GM12873 (cell line): ENCODE measurements at regions not wholly inside any gene's neighbourhood (a gene's known extent, or its start where the extent isn't known, plus 50 kb on each side); places are given as distances from the start of the nearest gene placed in this dataset.

ENCODE experiments used
- CTCF ChIP-seq: IDR thresholded peaks from 2 replicates; pipeline ENCODE4 v1.5.1; 2012; ENCODE audit warnings: low read depth, mild to moderate bottlenecking, moderate library complexity, low read length, control low read depth; ENCODE audit not compliant: insufficient read depth; ENCODE audit errors: missing control alignments

DNA sequence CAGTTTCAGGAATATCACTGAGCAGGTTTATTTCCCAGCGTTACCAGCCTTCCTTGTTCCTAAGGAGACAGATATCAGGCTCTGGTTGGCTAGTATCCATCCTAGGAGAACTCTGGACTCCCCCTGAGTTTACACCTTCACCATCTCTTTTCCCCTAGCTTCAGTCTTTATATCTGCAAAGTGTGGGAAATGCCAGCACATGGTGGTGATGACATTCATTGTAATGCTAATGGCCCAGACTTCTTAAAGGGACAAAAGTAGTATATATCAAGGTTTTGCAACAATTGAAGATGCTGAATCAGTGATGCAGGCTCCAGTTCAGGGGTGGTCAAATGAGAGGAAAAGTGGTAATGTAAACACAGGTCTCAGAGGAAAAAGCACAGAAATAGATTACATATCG lies 224.3 kb upstream of the SYNDIG1 start:
- no peak for TF ChIP-seq CTCF

DNA sequence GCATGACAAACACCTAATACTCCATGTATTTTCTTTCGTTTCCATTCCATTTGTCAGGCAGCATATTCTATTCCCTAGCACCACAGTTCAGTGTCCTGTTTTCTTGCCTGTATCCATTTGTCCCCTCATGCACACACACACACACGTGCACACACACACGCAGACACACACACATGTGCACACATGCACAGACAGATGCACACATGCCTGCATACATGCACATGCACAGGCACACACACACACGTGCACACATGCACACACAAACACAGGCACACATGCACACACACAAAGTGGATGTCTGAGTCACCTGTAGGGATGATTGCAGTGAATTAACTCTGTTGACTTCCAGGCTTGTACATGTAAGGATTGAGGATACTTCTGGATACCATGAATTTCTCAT lies 226.7 kb upstream of the SYNDIG1 start:
- no peak for TF ChIP-seq CTCF

DNA sequence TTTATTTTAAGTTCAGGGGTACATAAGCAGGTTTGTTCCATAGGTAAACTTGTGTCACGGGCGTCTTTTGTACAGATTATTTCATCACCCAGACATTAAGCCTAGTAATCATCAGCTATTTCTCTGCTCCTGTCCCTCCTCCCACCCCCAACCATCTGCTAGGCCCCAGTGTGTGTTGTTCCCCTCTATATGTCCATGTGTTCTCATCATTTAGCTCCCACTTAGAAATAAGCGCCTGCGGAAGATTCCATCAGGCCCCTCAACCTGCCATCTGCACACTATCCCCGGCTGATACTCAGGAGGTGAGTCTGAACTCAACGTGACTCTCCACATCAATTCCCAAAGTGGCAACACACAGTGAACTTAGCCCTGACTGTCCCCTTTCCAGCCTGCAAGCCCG lies 228.0 kb upstream of the SYNDIG1 start:
- no peak for TF ChIP-seq CTCF

GRCh38 chr20:24236963-24237362 lies 232.5 kb upstream of the SYNDIG1 start:
- TF ChIP-seq CTCF: no peak

DNA sequence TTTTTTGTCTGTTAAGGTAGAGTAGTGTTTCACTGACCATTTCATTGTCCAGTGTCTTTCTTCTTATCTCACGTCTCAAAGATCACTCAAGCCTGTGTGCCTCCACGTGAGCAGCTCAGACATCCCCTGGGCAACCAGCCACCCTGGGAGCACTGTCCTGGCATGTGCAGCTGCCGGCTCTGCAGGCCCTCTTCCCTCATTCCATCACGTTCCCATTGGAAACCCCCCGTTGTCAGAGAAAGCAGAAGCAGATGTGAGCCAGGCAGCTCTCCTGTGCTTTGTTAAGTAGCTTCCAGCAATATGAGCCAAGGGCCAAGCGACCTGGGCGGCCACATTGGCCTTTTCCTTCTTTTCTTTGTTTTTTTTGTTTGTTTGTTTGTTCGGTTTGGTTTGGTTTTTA lies 233.2 kb upstream of the SYNDIG1 start:
- no peak for TF ChIP-seq CTCF

DNA sequence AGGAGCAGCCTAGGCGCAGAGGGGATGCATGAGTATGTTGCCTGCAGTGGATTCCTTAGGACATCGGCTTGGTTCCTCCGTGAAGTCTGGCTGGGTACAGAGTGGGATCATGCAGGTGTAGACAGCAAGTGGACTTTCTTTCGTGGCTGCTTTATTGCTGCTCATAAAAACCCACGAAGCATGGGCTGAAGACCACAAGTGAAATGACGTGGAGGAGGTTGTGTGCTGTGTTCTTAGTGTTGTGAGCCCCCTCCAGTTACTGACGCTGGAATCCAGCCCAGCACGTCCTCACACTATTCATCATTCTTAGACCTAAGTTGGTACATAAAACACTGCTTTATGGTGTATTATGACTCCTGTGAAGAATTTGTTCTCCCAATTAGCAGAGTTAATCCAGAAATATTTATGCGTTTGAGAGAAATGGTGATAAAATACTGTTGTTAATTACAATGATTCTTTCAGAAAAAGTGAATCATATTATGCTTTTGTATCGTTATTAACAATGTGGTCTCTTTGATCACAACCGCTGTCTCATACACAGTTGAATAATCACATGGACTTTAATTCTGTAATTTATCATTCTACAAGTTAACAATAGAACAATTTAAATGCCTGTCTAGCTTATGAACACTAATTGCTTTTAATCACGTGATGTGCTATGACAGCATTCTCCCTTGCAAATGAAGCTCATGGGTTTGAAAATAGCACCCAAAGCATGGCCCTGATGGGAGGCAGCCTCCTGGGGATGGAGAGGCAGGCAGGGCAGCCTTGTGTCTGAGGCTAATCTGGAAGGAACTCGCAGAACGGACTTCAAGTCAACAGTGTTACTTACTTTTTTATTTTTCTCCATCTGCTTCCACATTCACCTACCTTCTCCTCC lies 233.9 kb upstream of the SYNDIG1 start:
- no peak for TF ChIP-seq CTCF

GRCh38 chr20:24227600-24227999 lies 239.0 kb upstream of the GGTLC1 start:
- TF ChIP-seq CTCF: no peak
